KMS-11 (cell line): ENCODE measurements at regions not wholly inside any gene's neighbourhood (a gene's known extent, or its start where the extent isn't known, plus 50 kb on each side); places are given as distances from the start of the nearest gene placed in this dataset.

ENCODE experiments used
- H2AFZ ChIP-seq: fragments of 200-600 bp; sonication (generic); 2 replicates; pipeline ENCODE4 v1.6.1; 2016; ENCODE audit warnings: antibody characterized with exemption, mixed run types, low read depth
- H3K27ac ChIP-seq: fragments of 200-600 bp; sonication (generic); 2 replicates; pipeline ENCODE4 v1.6.1; 2016; ENCODE audit warnings: mild to moderate bottlenecking, mixed run types
- H3K27me3 ChIP-seq: fragments of 200-600 bp; sonication (generic); 2 replicates; pipeline ENCODE4 v1.6.1; 2017; ENCODE audit warnings: mild to moderate bottlenecking, low read depth, mixed run types, moderate library complexity; ENCODE audit not compliant: insufficient read depth
- H3K36me3 ChIP-seq: fragments of 200-600 bp; sonication (generic); 2 replicates; pipeline ENCODE4 v1.6.1; 2017; ENCODE audit warnings: mild to moderate bottlenecking, mixed run types; ENCODE audit not compliant: insufficient read depth
- H3K4me1 ChIP-seq: fragments of 200-600 bp; sonication (generic); 2 replicates; pipeline ENCODE4 v1.6.1; 2016; ENCODE audit warnings: mild to moderate bottlenecking, low read depth, mixed run types; ENCODE audit not compliant: poor library complexity, severe bottlenecking
- H3K4me2 ChIP-seq: fragments of 200-600 bp; sonication (generic); 2 replicates; pipeline ENCODE4 v1.7.0; 2016; ENCODE audit warnings: mild to moderate bottlenecking, mixed run types
- H3K4me3 ChIP-seq: fragments of 200-600 bp; sonication (generic); IDR thresholded peaks from 2 replicates; pipeline ENCODE4 v1.6.1; 2017; ENCODE audit warnings: low read depth, low read length, mixed read lengths; ENCODE audit not compliant: insufficient read depth
- H3K79me2 ChIP-seq: fragments of 200-600 bp; sonication (generic); 2 replicates; pipeline ENCODE4 v1.6.1; 2016; ENCODE audit warnings: low read depth, mixed run types; ENCODE audit not compliant: insufficient read depth
- H3K9ac ChIP-seq: fragments of 200-600 bp; sonication (generic); 2 replicates; pipeline ENCODE4 v1.6.1; 2016; ENCODE audit warnings: mild to moderate bottlenecking, mixed run types
- H4K20me1 ChIP-seq: fragments of 200-600 bp; sonication (generic); 2 replicates; pipeline ENCODE4 v1.6.1; 2016; ENCODE audit warnings: mild to moderate bottlenecking, mixed run types; ENCODE audit not compliant: insufficient read depth
- TF ChIP-seq, protein P1 (sequence below): fragments of 200-600 bp; sonication (generic); conservative IDR thresholded peaks from 2 replicates; pipeline ENCODE4 v1.6.1; 2017; ENCODE audit warnings: low read depth, mild to moderate bottlenecking, antibody characterized with exemption, low read length, moderate library complexity, mixed read lengths

GRCh38 chr9:1128046-1128445, 77.9 kb downstream of the DMRT2 start:
- H3K9ac ChIP-seq: no peak overlapping the region
- H3K27me3 ChIP-seq: no peaks in the 10 kb centered on the region
- H3K79me2 ChIP-seq: no peaks in the 10 kb centered on the region
- no peaks in the 10 kb centered on the region for H3K4me1 ChIP-seq
- H3K4me2 ChIP-seq: no peak overlapping the region
- no peaks in the 10 kb centered on the region for H3K36me3 ChIP-seq
- no peak overlapping the region for H3K4me3 ChIP-seq
- TF ChIP-seq, protein P1, sequence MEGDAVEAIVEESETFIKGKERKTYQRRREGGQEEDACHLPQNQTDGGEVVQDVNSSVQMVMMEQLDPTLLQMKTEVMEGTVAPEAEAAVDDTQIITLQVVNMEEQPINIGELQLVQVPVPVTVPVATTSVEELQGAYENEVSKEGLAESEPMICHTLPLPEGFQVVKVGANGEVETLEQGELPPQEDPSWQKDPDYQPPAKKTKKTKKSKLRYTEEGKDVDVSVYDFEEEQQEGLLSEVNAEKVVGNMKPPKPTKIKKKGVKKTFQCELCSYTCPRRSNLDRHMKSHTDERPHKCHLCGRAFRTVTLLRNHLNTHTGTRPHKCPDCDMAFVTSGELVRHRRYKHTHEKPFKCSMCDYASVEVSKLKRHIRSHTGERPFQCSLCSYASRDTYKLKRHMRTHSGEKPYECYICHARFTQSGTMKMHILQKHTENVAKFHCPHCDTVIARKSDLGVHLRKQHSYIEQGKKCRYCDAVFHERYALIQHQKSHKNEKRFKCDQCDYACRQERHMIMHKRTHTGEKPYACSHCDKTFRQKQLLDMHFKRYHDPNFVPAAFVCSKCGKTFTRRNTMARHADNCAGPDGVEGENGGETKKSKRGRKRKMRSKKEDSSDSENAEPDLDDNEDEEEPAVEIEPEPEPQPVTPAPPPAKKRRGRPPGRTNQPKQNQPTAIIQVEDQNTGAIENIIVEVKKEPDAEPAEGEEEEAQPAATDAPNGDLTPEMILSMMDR: no peak
- H2AFZ ChIP-seq: no peak overlapping the region
- no peaks in the 10 kb centered on the region for H4K20me1 ChIP-seq
- H3K27ac ChIP-seq: no peak overlapping the region

- no peak overlapping the region for H3K4me3 ChIP-seq
Measured at GRCh38 chr9:1129382-1129781, 79.2 kb downstream of the DMRT2 start.

DNA sequence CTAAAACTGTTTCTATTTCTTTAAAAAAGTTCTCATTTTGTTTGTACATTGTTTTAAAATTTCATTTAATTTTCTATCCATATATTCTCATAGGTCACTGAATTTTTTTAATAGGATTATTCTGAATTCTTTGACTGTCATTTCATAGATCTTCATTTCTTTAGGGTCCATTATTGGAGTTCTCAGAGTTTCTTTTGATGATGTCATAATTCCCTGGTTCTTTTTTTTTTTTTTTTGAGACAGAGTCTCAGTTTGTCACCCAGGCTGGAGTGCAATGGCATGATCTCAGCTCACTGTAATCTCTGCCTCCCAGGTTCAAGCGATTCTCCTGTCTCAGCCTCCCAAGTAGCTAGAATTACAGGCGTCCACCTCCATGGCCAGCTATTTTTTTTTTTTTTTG, 89.9 kb downstream of the DMRT2 start:
- H3K9ac ChIP-seq: no peak overlapping the region
- no peaks in the 10 kb centered on the region for H3K79me2 ChIP-seq
- TF ChIP-seq, protein P1: no peak
- H2AFZ ChIP-seq: no peak overlapping the region
- no peaks in the 10 kb centered on the region for H3K36me3 ChIP-seq
- no peaks in the 10 kb centered on the region for H3K27me3 ChIP-seq
- H3K27ac ChIP-seq: no peak overlapping the region
- no peak overlapping the region for H3K4me2 ChIP-seq
- H3K4me1 ChIP-seq: no peaks in the 10 kb centered on the region
- H3K4me3 ChIP-seq: no peak overlapping the region
- no peaks in the 10 kb centered on the region for H4K20me1 ChIP-seq

More at GRCh38 chr9:1129382-1129781, 79.2 kb downstream of the DMRT2 start:
- no peaks in the 10 kb centered on the region for H4K20me1 ChIP-seq
- H3K4me2 ChIP-seq: no peak overlapping the region
- H2AFZ ChIP-seq: no peak overlapping the region
- H3K27me3 ChIP-seq: no peaks in the 10 kb centered on the region
- H3K36me3 ChIP-seq: no peaks in the 10 kb centered on the region
- no peak overlapping the region for H3K27ac ChIP-seq
- H3K9ac ChIP-seq: no peak overlapping the region
- H3K4me1 ChIP-seq: no peaks in the 10 kb centered on the region
- H3K79me2 ChIP-seq: no peaks in the 10 kb centered on the region
- TF ChIP-seq, protein P1: no peak

DNA sequence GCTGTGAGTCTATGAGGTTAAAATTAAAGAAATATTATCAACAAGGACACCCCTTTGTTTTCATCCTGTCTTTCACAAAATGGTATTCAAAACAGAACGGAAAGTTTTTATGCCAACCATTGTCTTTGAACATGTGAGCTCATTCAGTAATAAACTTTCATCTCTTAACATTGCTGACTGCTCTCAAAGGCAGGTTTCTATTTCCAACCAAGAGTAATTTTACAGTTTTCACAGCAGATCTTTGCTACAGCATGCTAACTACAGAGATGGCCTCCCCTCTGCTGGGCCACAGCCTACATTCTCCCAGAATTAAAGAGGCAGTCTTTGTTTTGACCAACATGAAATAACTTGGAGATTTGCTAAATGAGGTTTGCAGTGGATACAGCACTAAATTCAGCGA, 101.5 kb downstream of the DMRT2 start:
- Histone ChIP-seq H3K27ac (no peak overlapping the region), H3K27me3 (no peaks in the 10 kb centered on the region), H3K4me3 (no peak overlapping the region), H3K9ac (no peak overlapping the region), H4K20me1 (no peaks in the 10 kb centered on the region), H3K36me3 (no peaks in the 10 kb centered on the region), H3K4me1 (peaks cover 16% of the 10 kb centered on the region), H2AFZ (no peak overlapping the region), H3K79me2 (no peaks in the 10 kb centered on the region), H3K4me2 (no peak overlapping the region)
- TF ChIP-seq, protein P1: no peak
